GM21367 (cell line): ENCODE measurements at regions not wholly inside any gene's neighbourhood (a gene's known extent, or its start where the extent isn't known, plus 50 kb on each side); places are given as distances from the start of the nearest gene placed in this dataset.
"Not testable (repeated sequence)": the region's sequence is repeated elsewhere in the genome, so short reads cannot be mapped to it uniquely, and the experiment has no call there.

Experiments
- ATAC-seq: cut with Tn5 transposase; IDR thresholded peaks from one replicate; pipeline ENCODE4 v1.9.1; 2021; ENCODE audit not compliant: unreplicated experiment

DNA sequence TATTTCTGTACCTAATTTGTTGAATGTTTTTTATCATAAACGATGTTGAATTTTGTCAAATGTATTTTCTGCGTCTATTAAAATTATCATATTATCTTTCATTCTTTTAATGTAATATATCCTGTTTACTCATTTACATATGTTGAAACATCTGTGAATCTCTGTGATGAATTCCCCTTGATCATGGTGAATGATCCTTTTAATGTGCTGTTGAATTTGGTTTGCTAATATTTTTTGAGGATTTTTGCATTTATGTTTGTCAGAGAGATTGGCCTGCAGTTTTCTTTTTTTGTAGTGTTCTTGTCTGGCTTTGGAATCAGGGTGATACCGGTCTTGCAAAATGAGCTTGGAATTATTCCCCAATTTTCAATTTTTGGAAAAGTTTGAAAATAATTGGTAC, 569.3 kb upstream of the CCDC179 start:
- ATAC-seq = no peak

- ATAC-seq = no peak
Measured at GRCh38 chr11:23453522-23453921, 593.2 kb upstream of the CCDC179 start.

- ATAC-seq = no peak
Measured at GRCh38 chr11:23455321-23455891, 595.1 kb upstream of the CCDC179 start.

DNA sequence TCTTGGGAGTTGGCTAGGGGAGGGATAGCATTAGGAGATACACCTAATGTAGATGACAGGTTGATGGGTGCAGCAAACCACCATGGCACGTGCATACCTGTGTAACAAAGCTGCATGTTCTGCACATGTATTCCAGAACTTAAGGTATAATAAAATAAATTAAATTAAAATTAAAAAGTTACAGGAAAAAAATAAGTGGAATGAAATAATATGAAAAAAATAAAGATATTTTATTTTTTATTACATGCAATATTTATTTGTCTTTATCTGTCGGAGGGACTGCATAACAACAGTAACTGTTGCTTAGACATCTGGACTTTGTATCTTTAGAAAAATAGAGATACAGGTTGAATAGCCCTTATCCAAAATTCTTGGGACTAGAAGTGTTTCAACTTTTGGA, 597.4 kb upstream of the CCDC179 start:
- ATAC-seq = no peak

- no peak for ATAC-seq
Measured at GRCh38 chr11:23471878-23472277, 611.6 kb upstream of the CCDC179 start.

- ATAC-seq = no peak
Measured at GRCh38 chr11:23473782-23474181, 613.5 kb upstream of the CCDC179 start.

DNA sequence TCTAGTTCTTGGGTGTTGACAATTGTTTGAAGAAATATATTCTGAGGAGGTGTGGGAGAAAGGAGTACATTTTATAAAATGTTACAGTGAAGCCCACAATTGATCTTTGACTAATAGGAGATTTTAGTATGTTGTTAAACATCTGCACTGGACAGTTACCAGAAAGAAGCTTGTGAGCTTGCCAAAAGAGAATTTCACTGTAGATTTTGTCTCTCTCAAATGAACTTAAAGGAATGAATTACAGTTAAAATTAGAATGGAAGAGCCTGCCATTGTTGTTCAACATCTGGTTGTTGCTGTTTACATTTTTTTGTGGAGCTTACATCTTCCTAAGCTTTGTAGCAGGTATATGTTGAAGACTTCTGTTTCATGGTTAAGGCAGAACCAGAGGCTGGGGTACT, 620.5 kb upstream of the CCDC179 start:
- ATAC-seq = no peak

DNA sequence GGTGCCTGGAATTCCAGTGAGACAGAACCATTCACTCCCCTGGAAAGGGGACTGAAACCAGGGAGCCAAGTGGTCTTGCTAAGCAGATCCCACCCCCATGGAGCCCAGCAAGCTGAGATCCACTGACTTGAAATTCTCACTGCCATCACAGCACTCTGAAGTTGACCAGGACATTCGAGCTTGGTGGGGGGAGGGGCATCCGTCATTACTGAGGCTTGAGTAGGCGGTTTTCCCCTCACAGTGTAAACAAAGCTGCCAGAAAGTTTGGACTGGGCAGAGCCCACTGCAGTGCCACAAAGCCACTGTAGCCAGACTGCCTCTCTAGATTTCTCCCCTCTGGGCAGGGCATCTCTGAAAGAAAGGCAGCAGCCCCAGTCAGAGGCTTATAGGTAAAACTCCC, 623.9 kb upstream of the CCDC179 start:
- ATAC-seq = not testable (repeated sequence)

GRCh38 chr11:23484618-23485017, 624.3 kb upstream of the CCDC179 start:
- ATAC-seq = not testable (repeated sequence)

- no peak for ATAC-seq
Measured at GRCh38 chr11:23490557-23491235, 630.4 kb upstream of the CCDC179 start.

DNA sequence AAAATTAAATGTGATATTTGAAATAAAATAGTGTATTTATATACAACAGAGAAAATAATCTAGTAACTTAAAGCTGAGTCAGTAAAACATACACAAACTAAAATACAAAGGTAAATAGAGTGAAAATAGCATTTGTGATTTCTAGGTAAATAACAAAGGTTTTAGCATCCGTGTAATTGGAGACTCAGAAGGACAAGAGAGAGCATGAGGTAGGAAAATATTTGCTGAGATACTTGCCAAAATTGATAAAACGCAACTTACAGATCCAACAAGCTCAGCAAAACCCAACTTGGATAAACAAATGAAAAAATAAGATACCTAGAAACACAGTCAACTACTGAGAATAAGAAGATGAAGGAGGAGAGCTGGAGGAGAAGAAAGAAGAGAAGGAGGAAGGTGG, 634.7 kb upstream of the CCDC179 start:
- ATAC-seq = no peak

GRCh38 chr11:23496340-23496739, 636.1 kb upstream of the CCDC179 start:
- ATAC-seq = no peak

- no peak for ATAC-seq
Measured at GRCh38 chr11:23497040-23497439, 636.8 kb upstream of the CCDC179 start.

DNA sequence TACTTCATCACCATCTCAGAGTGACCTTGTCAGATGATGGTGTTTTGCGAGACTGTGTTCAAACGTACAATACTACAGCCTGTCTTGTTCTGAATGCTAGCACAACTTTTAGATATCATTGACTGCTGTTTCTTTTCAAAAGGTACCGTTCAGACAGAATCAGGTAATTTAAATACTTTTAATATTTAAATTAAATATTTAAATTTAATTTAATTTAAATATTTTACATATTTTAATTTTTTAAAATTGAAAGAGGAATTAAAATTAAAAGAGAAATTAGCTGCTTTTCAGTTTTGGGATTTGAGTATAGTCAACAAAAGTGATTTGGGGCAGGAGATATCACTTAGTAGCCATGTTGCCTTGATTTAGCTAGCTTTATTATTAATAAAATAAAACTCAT, 642.1 kb upstream of the CCDC179 start:
- no peak for ATAC-seq

DNA sequence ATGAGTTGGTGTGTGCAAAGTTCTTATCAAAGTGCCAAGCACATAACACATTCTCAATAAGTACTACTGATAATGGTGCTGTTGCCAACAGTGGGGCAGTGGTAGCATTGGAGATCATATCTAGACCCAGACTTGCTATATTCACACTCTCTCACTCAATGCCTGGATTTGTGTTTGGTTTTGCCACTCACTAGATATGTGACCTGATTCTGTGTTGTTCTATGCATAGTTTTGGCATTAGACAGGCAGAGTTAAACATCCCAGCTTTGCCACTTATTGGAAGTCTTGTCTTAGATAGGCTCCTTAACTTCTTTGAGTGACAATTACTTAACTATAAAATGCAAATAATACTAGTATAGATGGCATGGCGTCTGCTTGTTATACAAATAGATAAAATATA, 642.6 kb upstream of the CCDC179 start:
- ATAC-seq = no peak

DNA sequence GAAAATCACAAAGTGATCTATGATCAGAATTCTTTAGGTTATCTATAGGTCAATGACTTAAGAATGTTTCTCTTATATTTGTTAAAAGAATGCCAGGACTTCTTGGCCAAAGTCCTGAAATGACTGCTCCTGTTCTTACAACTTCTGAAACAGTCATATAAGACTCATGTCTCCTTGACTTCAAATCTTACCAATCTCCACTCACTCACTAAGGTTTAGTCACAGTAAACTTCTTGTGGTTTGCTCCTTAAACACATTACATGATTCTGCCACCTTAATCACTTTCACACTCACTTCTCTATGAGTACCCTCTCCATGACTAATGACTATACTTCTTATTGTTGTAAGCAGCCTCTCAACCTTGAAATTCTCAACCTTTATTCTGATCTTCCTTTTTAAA, 648.7 kb upstream of the CCDC179 start:
- ATAC-seq = no peak

DNA sequence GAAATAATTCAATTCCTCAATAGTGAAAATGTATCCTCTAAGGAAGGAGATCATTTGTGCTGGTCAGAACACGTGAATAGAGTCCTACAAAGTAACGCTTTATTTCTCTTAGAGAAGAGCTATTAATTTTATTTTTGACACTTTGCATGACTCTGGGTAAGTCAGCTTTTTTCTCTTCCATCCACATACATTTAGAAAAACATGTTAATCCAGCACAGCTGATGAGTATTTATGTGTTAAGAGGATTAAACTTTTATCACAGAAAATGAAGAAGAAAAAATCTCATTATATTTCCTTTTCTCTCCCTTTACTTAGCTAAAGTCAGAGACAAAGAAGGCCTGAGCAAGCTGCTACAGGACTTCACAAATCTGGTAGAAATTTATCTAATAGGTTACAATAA, 649.5 kb upstream of the CCDC179 start:
- ATAC-seq = no peak

DNA sequence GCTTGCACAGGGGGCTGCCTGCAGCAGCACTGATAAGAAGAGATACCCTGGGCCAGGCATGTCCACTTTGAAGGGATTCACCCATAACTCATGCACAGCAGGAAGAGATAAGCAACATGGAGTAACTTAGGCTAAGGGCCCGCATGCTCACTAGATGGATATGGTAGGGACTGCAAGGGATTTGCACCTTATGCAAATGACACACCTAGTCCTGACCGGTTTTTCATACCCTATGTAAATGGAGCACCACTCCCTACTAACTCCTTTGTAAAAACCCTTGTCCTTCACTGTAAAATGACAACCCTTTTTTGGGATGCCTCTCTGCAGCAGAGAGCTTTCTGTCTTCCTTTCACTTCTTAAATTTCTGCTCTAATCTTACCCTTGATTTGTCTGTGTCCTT, 658.9 kb upstream of the CCDC179 start:
- no peak for ATAC-seq

- ATAC-seq = no peak
Measured at GRCh38 chr11:23520226-23520960, 660.1 kb upstream of the CCDC179 start.

DNA sequence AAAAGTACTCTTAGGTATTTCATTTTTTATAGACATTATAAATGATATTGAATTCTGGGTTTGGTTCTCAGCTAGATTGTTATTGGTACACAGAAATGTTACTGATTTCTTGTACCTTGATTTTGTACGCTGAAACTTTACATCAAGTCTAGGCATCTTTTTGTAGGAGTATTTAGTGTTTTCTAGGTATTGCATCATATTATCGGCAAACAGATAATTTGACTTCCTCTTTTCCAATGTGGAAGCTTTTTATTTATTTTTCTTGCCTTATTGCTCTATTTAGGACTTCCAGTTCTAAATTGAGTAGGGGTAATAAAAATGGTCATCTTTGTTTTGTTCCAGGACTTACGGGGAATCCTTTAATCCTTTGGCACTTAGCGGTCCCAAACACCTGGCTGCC, 676.6 kb upstream of the CCDC179 start:
- ATAC-seq = no peak

DNA sequence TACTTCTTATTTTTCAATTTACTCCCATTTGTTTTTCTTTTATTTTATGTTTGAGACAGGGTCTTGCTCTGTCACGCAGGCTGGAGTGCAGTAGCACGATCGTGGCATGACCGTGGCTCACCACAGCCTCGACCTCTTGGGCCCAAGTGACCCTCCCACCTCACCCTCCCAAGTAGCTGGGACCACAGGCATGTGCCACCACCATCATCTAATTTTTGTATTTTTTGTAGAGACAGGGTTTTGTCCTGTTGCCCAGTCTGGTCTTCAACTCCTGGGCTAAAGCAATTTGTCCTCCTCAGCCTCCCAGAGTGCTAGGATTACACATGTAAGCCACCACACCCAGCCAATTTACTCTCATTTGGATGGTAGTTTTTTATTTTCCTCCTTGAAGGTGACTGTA, 679.3 kb upstream of the CCDC179 start:
- ATAC-seq = no peak

DNA sequence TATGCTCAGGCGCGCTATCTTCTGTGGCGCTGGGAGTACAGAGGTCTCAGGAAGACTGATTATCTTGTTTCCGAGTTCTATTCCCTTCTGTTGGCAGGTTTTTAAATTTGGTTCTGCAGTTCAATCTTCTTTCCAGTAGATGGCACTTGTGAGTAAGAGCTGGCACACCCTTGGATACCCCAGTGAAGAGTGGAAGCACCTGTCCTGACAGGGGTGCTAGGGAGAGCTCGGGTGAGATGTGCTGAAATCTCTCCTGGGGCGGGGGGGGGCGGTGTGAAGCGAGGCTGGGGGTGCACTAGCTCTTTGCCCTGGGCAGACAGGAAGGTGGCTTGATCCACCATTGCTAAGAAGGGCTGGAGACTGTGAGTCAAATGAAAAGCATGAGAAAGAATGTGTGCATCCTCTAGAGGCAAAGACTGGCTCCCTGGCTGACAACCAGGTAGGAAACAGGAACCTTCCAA, 679.9 kb upstream of the CCDC179 start:
- ATAC-seq = peak; percentile 90
